HepG2 (cell line): ENCODE measurements at regions not wholly inside any gene's neighbourhood (a gene's known extent, or its start where the extent isn't known, plus 50 kb on each side); places are given as distances from the start of the nearest gene placed in this dataset.
A peak's percentile ranks its signal among the peaks of the same experiment; 100 is the strongest.

Experiments used
- CENPT ChIP-seq: sonication (generic); formaldehyde crosslinking; IDR thresholded peaks from 2 replicates; pipeline ENCODE4 v1.8.0; 2022; ENCODE audit warnings: low read depth, mild to moderate bottlenecking, moderate library complexity, missing genetic modification reagents
- CSRNP2 ChIP-seq: sonication (generic); formaldehyde crosslinking; conservative IDR thresholded peaks from 2 replicates; pipeline ENCODE4 v1.8.0; 2022; ENCODE audit warnings: low read depth, missing genetic modification reagents
- MXD3 ChIP-seq: IDR thresholded peaks from 2 replicates; pipeline ENCODE4 v1.6.1; 2016; ENCODE audit warnings: mild to moderate bottlenecking, missing biosample characterization, missing genetic modification reagents
- SMAD9 ChIP-seq: sonication (generic); formaldehyde crosslinking; IDR thresholded peaks from 2 replicates; pipeline ENCODE4 v1.5.1; 2020; ENCODE audit warnings: mild to moderate bottlenecking, missing genetic modification reagents
- TOE1 ChIP-seq: sonication (generic); formaldehyde crosslinking; IDR thresholded peaks from 2 replicates; pipeline ENCODE4 v1.4.0; 2020; ENCODE audit warnings: mild to moderate bottlenecking, missing genetic modification reagents
- USF2 ChIP-seq, 2 experiments: sonication (generic) in 1 of 2; formaldehyde crosslinking in 1 of 2; IDR thresholded peaks; 2 replicates each; pipeline versions ENCODE4 v1.5.1 to v1.6.1; 2011 to 2020; ENCODE audit warnings: borderline replicate concordance in 1 of 2, low read depth in 1 of 2, low read length in 1 of 2, mild to moderate bottlenecking in 1 of 2, missing genetic modification reagents in 1 of 2, moderate library complexity in 1 of 2
- ZBTB2 ChIP-seq: sonication (generic); formaldehyde crosslinking; IDR thresholded peaks from 2 replicates; pipeline ENCODE4 v1.8.0; 2022; ENCODE audit warnings: low read depth, missing genetic modification reagents
- ZBTB46 ChIP-seq: sonication (generic); formaldehyde crosslinking; IDR thresholded peaks from 2 replicates; pipeline ENCODE4 v1.4.0; 2020; ENCODE audit warnings: mild to moderate bottlenecking, missing genetic modification reagents, borderline replicate concordance
- ZMAT5 ChIP-seq: sonication (generic); formaldehyde crosslinking; IDR thresholded peaks from 2 replicates; pipeline ENCODE4 v1.5.0; 2020; ENCODE audit warnings: mild to moderate bottlenecking, low read depth, missing genetic modification reagents, borderline replicate concordance
- ZNF33B ChIP-seq: sonication (generic); formaldehyde crosslinking; IDR thresholded peaks from 2 replicates; pipeline ENCODE4 v1.5.1; 2020; ENCODE audit warnings: mild to moderate bottlenecking, missing genetic modification reagents
- ZNF484 ChIP-seq: sonication (generic); formaldehyde crosslinking; IDR thresholded peaks from 2 replicates; pipeline ENCODE4 v1.5.1; 2020; ENCODE audit warnings: mild to moderate bottlenecking, low read depth, missing genetic modification reagents, borderline replicate concordance
- ZNF543 ChIP-seq: sonication (generic); formaldehyde crosslinking; IDR thresholded peaks from 2 replicates; pipeline ENCODE4 v1.4.0; 2020; ENCODE audit warnings: mild to moderate bottlenecking, missing genetic modification reagents
- ZNF550 ChIP-seq: sonication (generic); formaldehyde crosslinking; IDR thresholded peaks from 2 replicates; pipeline ENCODE4 v1.4.0; 2020; ENCODE audit warnings: mild to moderate bottlenecking, missing genetic modification reagents, borderline replicate concordance
- ZNF639 ChIP-seq: conservative IDR thresholded peaks from 2 replicates; pipeline ENCODE4 v1.6.1; 2018; ENCODE audit warnings: missing genetic modification reagents
- ZNF652 ChIP-seq: IDR thresholded peaks from 2 replicates; pipeline ENCODE4 v1.6.1; 2016; ENCODE audit warnings: low read depth, borderline replicate concordance
- ZSCAN20 ChIP-seq: sonication (generic); formaldehyde crosslinking; IDR thresholded peaks from 2 replicates; pipeline ENCODE4 v1.4.0; 2020; ENCODE audit warnings: missing genetic modification reagents, mild to moderate bottlenecking, borderline replicate concordance
- ZSCAN21 ChIP-seq: sonication (generic); formaldehyde crosslinking; IDR thresholded peaks from 2 replicates; pipeline ENCODE4 v1.8.0; 2022; ENCODE audit warnings: mild to moderate bottlenecking, missing genetic modification reagents, moderate library complexity, borderline replicate concordance

GRCh38 chr3:72155391-72156064 lies 370.6 kb upstream of the PROK2 start (continued):
- TF ChIP-seq ZBTB2 (CRISPR knock-in tag) (no peak), CENPT (CRISPR knock-in tag) (no peak), ZMAT5 (CRISPR knock-in tag) (no peak), ZBTB46 (no peak), ZNF33B (CRISPR knock-in tag) (no peak), ZNF639 (CRISPR knock-in tag) (no peak), USF2 (IDR thresholded peaks at IDR 0.05; ENCODE audit: low read depth, low read length) (no peak), USF2 (CRISPR knock-in tag; IDR thresholded peaks at IDR 0.05; ENCODE audit: borderline replicate concordance) (no peak), ZNF550 (CRISPR knock-in tag) (no peak), ZSCAN21 (CRISPR knock-in tag) (peak; percentile 42; the same call in 1 of the 2 replicates), SMAD9 (CRISPR knock-in tag) (no peak), ZNF484 (CRISPR knock-in tag) (no peak), CSRNP2 (CRISPR knock-in tag) (no peak), ZNF543 (CRISPR knock-in tag) (no peak), ZNF652 (CRISPR knock-in tag) (no peak), TOE1 (CRISPR knock-in tag) (no peak), MXD3 (CRISPR knock-in tag) (no peak), ZSCAN20 (no peak)
